RWPE2 (cell line): ENCODE measurements at regions not wholly inside any gene's neighbourhood (a gene's known extent, or its start where the extent isn't known, plus 50 kb on each side); places are given as distances from the start of the nearest gene placed in this dataset.
A peak's percentile ranks its signal among the peaks of the same experiment; 100 is the strongest.

ENCODE experiments used
- ATAC-seq: fragments of 200-7000 bp; cut with Tn5 transposase; 3 replicates; pipeline ENCODE4 v1.9.1; 2021; ENCODE audit warnings: low read depth
- DNase-seq: peaks from one replicate; pipeline ENCODE4 v3.0.0-alpha.2; 2020; ENCODE audit warnings: low spot score
- H3K27ac ChIP-seq: fragments of 450-650 bp; 2 replicates; pipeline ENCODE4 v1.5.1; 2017; ENCODE audit warnings: mild to moderate bottlenecking; ENCODE audit not compliant: poor library complexity, severe bottlenecking
- H3K27me3 ChIP-seq: fragments of 250-450 bp; sonication (Bioruptor Pico); 2 replicates; pipeline ENCODE4 v1.5.1; 2021; ENCODE audit warnings: mild to moderate bottlenecking, moderate library complexity; ENCODE audit not compliant: insufficient read depth, poor library complexity, severe bottlenecking
- H3K36me3 ChIP-seq: fragments of 250-450 bp; sonication (Bioruptor Pico); 2 replicates; pipeline ENCODE4 v1.5.1; 2020; ENCODE audit warnings: low read depth, mild to moderate bottlenecking, moderate library complexity
- H3K4me1 ChIP-seq: fragments of 250-450 bp; sonication (Bioruptor Pico); 2 replicates; pipeline ENCODE4 v1.5.1; 2021; ENCODE audit warnings: mild to moderate bottlenecking, moderate library complexity; ENCODE audit not compliant: insufficient read depth, poor library complexity, severe bottlenecking
- H3K4me3 ChIP-seq: fragments of 250-450 bp; sonication (Bioruptor Pico); 2 replicates; pipeline ENCODE4 v1.5.1; 2021; ENCODE audit warnings: mild to moderate bottlenecking, moderate library complexity; ENCODE audit not compliant: severe bottlenecking
- H3K9me3 ChIP-seq: fragments of 250-450 bp; sonication (Bioruptor Pico); 2 replicates; pipeline ENCODE4 v1.5.1; 2021; ENCODE audit warnings: mild to moderate bottlenecking, moderate library complexity; ENCODE audit not compliant: severe bottlenecking
- TF ChIP-seq, protein P1 (sequence below): fragments of 450-650 bp; IDR thresholded peaks from one replicate; pipeline ENCODE4 v1.5.1; 2017; ENCODE audit warnings: mild to moderate bottlenecking, moderate library complexity; ENCODE audit not compliant: poor library complexity, severe bottlenecking

DNA sequence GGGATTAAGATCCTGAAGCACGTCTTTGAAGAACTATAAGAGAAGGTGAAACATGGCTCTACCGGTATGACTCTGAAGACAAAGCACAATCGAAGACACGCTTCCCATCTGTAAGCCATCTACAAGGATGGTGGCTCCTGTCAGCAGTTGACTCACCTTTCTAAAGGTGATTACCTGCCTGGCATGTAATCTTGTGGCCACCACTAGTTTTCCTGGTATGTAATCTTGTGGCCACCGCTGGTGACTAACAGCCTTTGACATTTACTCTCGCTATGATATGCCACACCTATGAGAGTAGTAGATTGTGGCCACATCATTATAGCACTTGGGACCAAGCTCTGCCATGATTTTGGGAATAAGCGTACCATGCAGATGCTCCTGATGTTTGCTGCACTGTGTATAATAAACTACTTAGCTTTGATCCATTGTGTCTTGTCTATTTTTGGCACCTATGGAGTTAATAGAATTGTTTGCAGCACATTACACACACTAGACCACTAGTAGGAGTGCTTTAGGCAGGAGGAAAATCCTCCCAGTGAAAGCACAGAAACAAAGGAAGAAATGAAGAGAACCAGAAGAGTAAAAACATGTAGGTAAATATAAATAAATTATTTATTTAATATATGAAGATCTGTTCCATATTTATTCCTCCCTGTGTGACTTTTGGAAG is 59.8 kb downstream of the VAX1 start:
- no peak; the same call in 2 of the 3 replicates for ATAC-seq
- Histone ChIP-seq H3K4me3 (no peak overlapping the region), H3K9me3 (no peaks in the 10 kb centered on the region), H3K27me3 (peaks cover 11% of the 10 kb centered on the region), H3K4me1 (no peaks in the 10 kb centered on the region), H3K36me3 (no peaks in the 10 kb centered on the region), H3K27ac (no peak overlapping the region)
- no peak for DNase-seq
- TF ChIP-seq, protein P1, sequence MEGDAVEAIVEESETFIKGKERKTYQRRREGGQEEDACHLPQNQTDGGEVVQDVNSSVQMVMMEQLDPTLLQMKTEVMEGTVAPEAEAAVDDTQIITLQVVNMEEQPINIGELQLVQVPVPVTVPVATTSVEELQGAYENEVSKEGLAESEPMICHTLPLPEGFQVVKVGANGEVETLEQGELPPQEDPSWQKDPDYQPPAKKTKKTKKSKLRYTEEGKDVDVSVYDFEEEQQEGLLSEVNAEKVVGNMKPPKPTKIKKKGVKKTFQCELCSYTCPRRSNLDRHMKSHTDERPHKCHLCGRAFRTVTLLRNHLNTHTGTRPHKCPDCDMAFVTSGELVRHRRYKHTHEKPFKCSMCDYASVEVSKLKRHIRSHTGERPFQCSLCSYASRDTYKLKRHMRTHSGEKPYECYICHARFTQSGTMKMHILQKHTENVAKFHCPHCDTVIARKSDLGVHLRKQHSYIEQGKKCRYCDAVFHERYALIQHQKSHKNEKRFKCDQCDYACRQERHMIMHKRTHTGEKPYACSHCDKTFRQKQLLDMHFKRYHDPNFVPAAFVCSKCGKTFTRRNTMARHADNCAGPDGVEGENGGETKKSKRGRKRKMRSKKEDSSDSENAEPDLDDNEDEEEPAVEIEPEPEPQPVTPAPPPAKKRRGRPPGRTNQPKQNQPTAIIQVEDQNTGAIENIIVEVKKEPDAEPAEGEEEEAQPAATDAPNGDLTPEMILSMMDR = no peak

DNA sequence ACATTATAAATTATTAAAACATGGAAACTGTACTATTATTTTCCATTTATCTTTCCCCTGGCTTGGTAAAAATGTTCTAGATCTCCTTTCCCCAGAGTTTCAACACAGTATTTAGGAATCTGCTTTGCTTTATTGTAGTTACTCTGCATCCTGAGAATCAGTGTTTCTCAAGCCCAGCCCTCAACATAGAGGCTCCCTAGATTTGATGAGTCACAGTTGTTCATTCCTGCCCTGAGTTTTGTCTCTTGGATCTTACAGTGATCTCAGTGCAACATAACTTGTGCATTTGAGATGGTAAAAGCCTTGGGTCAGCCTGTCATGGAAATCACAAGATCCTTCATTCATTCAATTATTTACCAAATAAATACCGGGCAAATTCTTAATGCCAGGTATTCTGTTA is 63.0 kb downstream of the VAX1 start:
- Histone ChIP-seq H3K36me3 (no peaks in the 10 kb centered on the region), H3K27me3 (peaks cover 24% of the 10 kb centered on the region), H3K4me1 (no peaks in the 10 kb centered on the region), H3K27ac (no peak overlapping the region), H3K4me3 (no peak overlapping the region), H3K9me3 (no peaks in the 10 kb centered on the region)
- TF ChIP-seq, protein P1 = no peak
- ATAC-seq (peak; percentile 78), DNase-seq (no peak)

DNA sequence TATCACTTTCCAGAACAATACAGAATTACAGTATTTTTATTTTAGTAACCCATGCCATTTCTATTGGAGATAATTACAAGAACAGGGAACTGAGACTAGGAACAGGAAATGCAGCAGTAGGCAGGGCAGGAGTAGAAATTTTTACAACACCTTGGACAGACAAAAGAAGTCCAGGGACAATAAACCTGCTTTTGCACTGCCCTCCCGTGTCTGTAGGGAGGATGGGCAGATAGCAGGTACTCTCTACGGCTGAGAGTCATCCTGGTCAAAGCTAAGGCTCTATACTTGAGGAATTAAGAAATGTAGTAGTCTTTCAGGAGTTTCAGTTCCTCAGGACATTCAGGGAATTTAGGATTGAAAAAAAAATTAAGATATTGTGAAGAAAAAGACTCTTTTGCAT is 63.4 kb downstream of the VAX1 start:
- Histone ChIP-seq H3K9me3 (no peaks in the 10 kb centered on the region), H3K27ac (no peak overlapping the region), H3K4me1 (no peaks in the 10 kb centered on the region), H3K36me3 (no peaks in the 10 kb centered on the region), H3K27me3 (peaks cover 24% of the 10 kb centered on the region), H3K4me3 (no peak overlapping the region)
- peak; percentile 86 for ATAC-seq
- DNase-seq = no peak
- TF ChIP-seq, protein P1 = peak; percentile 44

DNA sequence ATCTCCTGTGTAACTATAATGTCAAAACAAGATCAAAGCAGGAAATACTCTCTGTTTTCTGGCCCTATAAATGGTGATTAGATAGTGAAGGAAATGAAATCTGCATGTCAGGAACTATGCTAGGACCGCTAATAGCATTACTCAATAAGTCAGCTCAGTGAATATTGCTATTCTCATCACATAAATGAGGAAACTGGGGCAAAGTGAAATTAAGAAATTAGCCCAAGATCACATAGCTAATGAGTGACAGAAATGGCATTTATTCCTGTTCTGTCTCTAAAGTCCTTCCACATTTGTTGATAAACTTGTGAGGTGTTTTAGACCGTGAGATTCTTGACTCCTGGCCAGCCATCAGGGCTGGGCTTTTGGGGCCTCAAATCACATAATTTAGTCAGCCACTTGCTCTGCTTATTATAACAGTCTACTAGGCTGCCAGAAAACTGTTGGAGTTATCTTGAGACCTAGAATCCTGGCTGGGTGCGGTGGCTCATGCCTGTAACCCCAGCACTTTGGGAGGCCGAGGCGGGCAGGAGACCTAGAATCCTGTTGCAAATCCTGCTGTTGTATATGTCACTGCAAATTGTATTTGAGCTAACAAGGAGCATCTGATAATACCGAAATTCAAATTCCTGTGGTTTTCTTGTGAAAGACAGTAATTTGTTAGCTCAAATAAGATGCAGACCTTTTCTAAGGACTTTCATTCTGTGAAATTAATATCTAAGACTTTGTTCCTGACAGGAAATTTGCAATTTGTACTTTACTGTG is 66.5 kb upstream of the SHTN1 start:
- DNase-seq (no peak), ATAC-seq (no peak)
- H3K4me1 ChIP-seq = no peaks in the 10 kb centered on the region
- H3K36me3 ChIP-seq = no peaks in the 10 kb centered on the region
- peaks cover 24% of the 10 kb centered on the region for H3K27me3 ChIP-seq
- H3K4me3 ChIP-seq = no peak overlapping the region
- H3K27ac ChIP-seq = no peak overlapping the region
- TF ChIP-seq, protein P1 = no peak
- H3K9me3 ChIP-seq = no peaks in the 10 kb centered on the region
